SK-N-SH (cell line): ENCODE measurements at regions not wholly inside any gene's neighbourhood (a gene's known extent, or its start where the extent isn't known, plus 50 kb on each side); places are given as distances from the start of the nearest gene placed in this dataset.

Experiments
- CTCF ChIP-seq: fragments of 200-600 bp; sonication (generic); IDR thresholded peaks from 2 replicates; pipeline ENCODE4 v1.6.1; 2017; ENCODE audit warnings: antibody characterized with exemption, mild to moderate bottlenecking, moderate library complexity
- MAX ChIP-seq: IDR thresholded peaks from 2 replicates; pipeline ENCODE4 v1.4.0; 2012; ENCODE audit warnings: low read depth
- PBX3 ChIP-seq: IDR thresholded peaks from 2 replicates; pipeline ENCODE4; 2012

- TF ChIP-seq CTCF (no peak), PBX3 (no peak), MAX (no peak)
Measured at GRCh38 chr9:82313697-82314096, 325.1 kb downstream of the SPATA31D1 start.
